Liver (tissue), 3 donors: ENCODE measurements at regions not wholly inside any gene's neighbourhood (a gene's known extent, or its start where the extent isn't known, plus 50 kb on each side); places are given as distances from the start of the nearest gene placed in this dataset.

Experiments
- GABPA ChIP-seq, 2 donors: IDR thresholded peaks in 1 of 2; conservative IDR thresholded peaks in 1 of 2; 2 replicates each; pipeline ENCODE4 v1.6.1; 2016; ENCODE audit warnings: antibody characterized with exemption in 2 of 2, mild to moderate bottlenecking in 1 of 2, moderate library complexity in 1 of 2
- HNF4A ChIP-seq, 2 donors: conservative IDR thresholded peaks; 2 replicates each; pipeline ENCODE4 v1.6.1; 2016; ENCODE audit warnings: antibody characterized with exemption in 2 of 2, mild to moderate bottlenecking in 2 of 2
- JUND ChIP-seq, 2 donors: IDR thresholded peaks; 2 replicates each; pipeline ENCODE4 v1.6.1; 2016; ENCODE audit warnings: antibody characterized with exemption in 2 of 2
- NR2F2 ChIP-seq: IDR thresholded peaks from 2 replicates; pipeline ENCODE4 v1.6.1; 2016; ENCODE audit warnings: antibody characterized with exemption
- RAD21 ChIP-seq, 2 donors: IDR thresholded peaks; 2 replicates each; pipeline ENCODE4 v1.6.1; 2016; ENCODE audit warnings: antibody characterized with exemption in 2 of 2, mild to moderate bottlenecking in 2 of 2
- TAF1 ChIP-seq: conservative IDR thresholded peaks from 2 replicates; pipeline ENCODE4 v1.6.1; 2016; ENCODE audit warnings: antibody characterized with exemption, mild to moderate bottlenecking
- TF ChIP-seq, protein P1 (sequence below): fragments of 150-350 bp; IDR thresholded peaks from 2 replicates; pipeline ENCODE4 v1.5.1; 2017; ENCODE audit warnings: improper control_type of control experiment, low read depth, low read length; ENCODE audit not compliant: missing input control
- TF ChIP-seq, protein P2 (sequence below): IDR thresholded peaks from 2 replicates; pipeline ENCODE4 v1.6.1; 2016; ENCODE audit warnings: antibody characterized with exemption
- TF ChIP-seq, protein P3 (sequence below): IDR thresholded peaks from 2 replicates; pipeline ENCODE4 v1.6.1; 2016; ENCODE audit warnings: antibody characterized with exemption
- donor health status: healthy.
- donor health status: healthy.

DNA sequence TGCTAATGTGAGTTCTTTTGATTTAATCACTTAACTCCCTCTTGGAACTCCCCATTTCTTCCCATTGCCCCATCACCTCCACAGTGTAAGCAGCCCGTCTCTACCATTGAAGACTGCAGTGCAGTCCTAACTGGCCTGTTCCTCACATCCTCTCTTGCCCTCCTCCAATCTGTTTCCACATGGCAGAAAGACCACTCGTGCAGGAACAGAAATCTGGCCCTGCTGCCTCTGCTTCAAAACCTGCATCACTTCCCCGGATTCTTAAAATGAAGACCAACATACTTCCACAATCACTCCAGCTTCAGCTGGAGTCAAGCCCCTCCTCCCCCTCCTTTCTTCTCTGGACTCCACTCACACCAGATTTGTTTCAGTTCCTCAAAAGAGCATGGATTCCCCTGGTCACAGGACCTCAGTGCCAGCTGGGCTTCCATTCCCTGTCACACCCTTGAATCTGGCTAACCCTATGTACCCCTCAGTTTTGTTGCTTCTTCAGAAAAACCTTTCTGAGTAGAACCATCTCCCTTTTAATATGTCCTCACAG, 802.3 kb downstream of the MAFB start:
- TF ChIP-seq, protein P1, sequence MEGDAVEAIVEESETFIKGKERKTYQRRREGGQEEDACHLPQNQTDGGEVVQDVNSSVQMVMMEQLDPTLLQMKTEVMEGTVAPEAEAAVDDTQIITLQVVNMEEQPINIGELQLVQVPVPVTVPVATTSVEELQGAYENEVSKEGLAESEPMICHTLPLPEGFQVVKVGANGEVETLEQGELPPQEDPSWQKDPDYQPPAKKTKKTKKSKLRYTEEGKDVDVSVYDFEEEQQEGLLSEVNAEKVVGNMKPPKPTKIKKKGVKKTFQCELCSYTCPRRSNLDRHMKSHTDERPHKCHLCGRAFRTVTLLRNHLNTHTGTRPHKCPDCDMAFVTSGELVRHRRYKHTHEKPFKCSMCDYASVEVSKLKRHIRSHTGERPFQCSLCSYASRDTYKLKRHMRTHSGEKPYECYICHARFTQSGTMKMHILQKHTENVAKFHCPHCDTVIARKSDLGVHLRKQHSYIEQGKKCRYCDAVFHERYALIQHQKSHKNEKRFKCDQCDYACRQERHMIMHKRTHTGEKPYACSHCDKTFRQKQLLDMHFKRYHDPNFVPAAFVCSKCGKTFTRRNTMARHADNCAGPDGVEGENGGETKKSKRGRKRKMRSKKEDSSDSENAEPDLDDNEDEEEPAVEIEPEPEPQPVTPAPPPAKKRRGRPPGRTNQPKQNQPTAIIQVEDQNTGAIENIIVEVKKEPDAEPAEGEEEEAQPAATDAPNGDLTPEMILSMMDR: no peak
- TF ChIP-seq, protein P2, sequence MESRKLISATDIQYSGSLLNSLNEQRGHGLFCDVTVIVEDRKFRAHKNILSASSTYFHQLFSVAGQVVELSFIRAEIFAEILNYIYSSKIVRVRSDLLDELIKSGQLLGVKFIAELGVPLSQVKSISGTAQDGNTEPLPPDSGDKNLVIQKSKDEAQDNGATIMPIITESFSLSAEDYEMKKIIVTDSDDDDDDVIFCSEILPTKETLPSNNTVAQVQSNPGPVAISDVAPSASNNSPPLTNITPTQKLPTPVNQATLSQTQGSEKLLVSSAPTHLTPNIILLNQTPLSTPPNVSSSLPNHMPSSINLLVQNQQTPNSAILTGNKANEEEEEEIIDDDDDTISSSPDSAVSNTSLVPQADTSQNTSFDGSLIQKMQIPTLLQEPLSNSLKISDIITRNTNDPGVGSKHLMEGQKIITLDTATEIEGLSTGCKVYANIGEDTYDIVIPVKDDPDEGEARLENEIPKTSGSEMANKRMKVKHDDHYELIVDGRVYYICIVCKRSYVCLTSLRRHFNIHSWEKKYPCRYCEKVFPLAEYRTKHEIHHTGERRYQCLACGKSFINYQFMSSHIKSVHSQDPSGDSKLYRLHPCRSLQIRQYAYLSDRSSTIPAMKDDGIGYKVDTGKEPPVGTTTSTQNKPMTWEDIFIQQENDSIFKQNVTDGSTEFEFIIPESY: no peak
- no peak for TF ChIP-seq NR2F2
- no peak for TF ChIP-seq TAF1
- no peak for TF ChIP-seq JUND (IDR thresholded peaks at IDR 0.05)
- no peak for TF ChIP-seq GABPA (IDR thresholded peaks at IDR 0.05 in 1 of 2, conservative IDR thresholded peaks at IDR 0.05 in 1 of 2)
- TF ChIP-seq RAD21 (IDR thresholded peaks at IDR 0.05): no peak
- no peak for TF ChIP-seq HNF4A (conservative IDR thresholded peaks at IDR 0.05)
- TF ChIP-seq, protein P3, sequence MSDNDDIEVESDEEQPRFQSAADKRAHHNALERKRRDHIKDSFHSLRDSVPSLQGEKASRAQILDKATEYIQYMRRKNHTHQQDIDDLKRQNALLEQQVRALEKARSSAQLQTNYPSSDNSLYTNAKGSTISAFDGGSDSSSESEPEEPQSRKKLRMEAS: peak; percentile 10
